Nephron progenitor cell (in vitro differentiated cells): ENCODE measurements at regions not wholly inside any gene's neighbourhood (a gene's known extent, or its start where the extent isn't known, plus 50 kb on each side); places are given as distances from the start of the nearest gene placed in this dataset.

Experiments used
- DNase-seq: peaks from one replicate; pipeline ENCODE4 v3.0.0; 2021
- H3K27ac Mint-ChIP-seq: 2 replicates; pipeline ENCODE4 v1.8.0; 2021; ENCODE audit warnings: mild to moderate bottlenecking, moderate library complexity, mixed read lengths
- H3K27me3 Mint-ChIP-seq: 2 replicates; pipeline ENCODE4 v1.8.0; 2021; ENCODE audit warnings: mild to moderate bottlenecking, low read depth, mixed read lengths; ENCODE audit not compliant: poor library complexity
- H3K36me3 Mint-ChIP-seq: 2 replicates; pipeline ENCODE4 v1.8.0; 2021; ENCODE audit warnings: low read depth, mixed read lengths
- H3K4me1 Mint-ChIP-seq: 2 replicates; pipeline ENCODE4 v1.8.0; 2021; ENCODE audit warnings: mixed read lengths
- H3K4me3 Mint-ChIP-seq: 2 replicates; pipeline ENCODE4 v1.8.0; 2021; ENCODE audit warnings: mild to moderate bottlenecking, moderate library complexity, mixed read lengths
- H3K9me3 Mint-ChIP-seq: 2 replicates; pipeline ENCODE4 v1.8.0; 2021; ENCODE audit warnings: mild to moderate bottlenecking, moderate library complexity, mixed read lengths
- CTCF ChIP-seq: fragments of 200-600 bp; sonication (generic); IDR thresholded peaks from 2 replicates; pipeline ENCODE4 v1.5.0; 2021; ENCODE audit warnings: antibody characterized with exemption

GRCh38 chr3:17832016-17832415 lies 89.6 kb upstream of the TBC1D5 start:
- TF ChIP-seq CTCF, result no peak
- DNase-seq, result no peak
- no peaks in the 10 kb centered on the region for H3K36me3 Mint-ChIP-seq
- no peaks in the 10 kb centered on the region for H3K4me1 Mint-ChIP-seq
- H3K4me3 Mint-ChIP-seq, result no peak overlapping the region
- no peaks in the 10 kb centered on the region for H3K9me3 Mint-ChIP-seq
- no peak overlapping the region for H3K27ac Mint-ChIP-seq
- H3K27me3 Mint-ChIP-seq, result no peaks in the 10 kb centered on the region

DNA sequence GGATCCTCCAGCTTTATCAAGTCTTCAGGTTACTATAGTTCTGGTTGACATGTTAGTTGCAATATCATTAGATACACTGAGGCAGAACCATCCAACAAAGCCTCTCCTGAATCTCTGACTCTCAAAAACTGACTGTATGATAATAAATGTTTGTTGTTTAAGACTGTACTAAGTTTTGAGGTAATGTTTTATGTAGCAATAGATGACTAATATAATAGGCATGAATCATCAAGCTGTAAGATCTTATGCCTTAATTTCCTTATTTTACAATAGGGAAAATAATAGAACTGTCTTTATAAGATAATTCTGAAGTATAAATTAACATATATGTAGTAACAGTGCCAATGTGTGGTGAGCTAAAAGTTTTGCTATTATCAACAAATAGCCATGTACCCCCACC lies 88.9 kb upstream of the TBC1D5 start:
- DNase-seq, result no peak
- Mint-ChIP-seq H3K4me3 (no peak overlapping the region), H3K9me3 (no peaks in the 10 kb centered on the region), H3K36me3 (no peaks in the 10 kb centered on the region), H3K4me1 (no peaks in the 10 kb centered on the region), H3K27me3 (peaks cover 3% of the 10 kb centered on the region), H3K27ac (no peak overlapping the region)
- TF ChIP-seq CTCF, result no peak

DNA sequence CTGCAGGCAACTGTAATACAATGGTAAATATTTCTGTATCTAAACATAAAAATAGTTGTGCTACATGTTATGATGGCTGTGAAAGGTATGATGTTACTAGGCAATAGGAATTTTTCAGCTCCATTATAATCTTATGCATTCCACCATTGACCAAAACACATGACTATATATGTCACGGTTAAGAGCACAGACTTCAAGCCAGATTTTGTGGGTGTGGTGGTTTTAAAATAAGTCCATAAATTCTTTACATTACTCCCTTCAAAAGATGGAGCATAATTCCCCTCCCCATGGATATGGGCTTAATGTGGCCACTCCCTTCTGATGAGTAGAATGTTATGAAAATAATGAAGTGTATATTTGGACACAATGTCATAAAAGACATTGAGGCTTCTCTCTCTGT lies 88.4 kb upstream of the TBC1D5 start:
- DNase-seq, result no peak
- Mint-ChIP-seq H3K4me3 (no peak overlapping the region), H3K27me3 (peaks cover 3% of the 10 kb centered on the region), H3K27ac (no peak overlapping the region), H3K4me1 (no peaks in the 10 kb centered on the region), H3K9me3 (no peaks in the 10 kb centered on the region), H3K36me3 (no peaks in the 10 kb centered on the region)
- no peak for TF ChIP-seq CTCF

- H3K36me3 Mint-ChIP-seq, result no peaks in the 10 kb centered on the region
- no peak for DNase-seq
- no peaks in the 10 kb centered on the region for H3K9me3 Mint-ChIP-seq
- H3K4me3 Mint-ChIP-seq, result no peak overlapping the region
- TF ChIP-seq CTCF, result no peak
- no peak overlapping the region for H3K27ac Mint-ChIP-seq
- peaks cover 9% of the 10 kb centered on the region for H3K27me3 Mint-ChIP-seq
- H3K4me1 Mint-ChIP-seq, result peaks cover 11% of the 10 kb centered on the region
Measured at GRCh38 chr3:17828388-17828787, 86.0 kb upstream of the TBC1D5 start.

DNA sequence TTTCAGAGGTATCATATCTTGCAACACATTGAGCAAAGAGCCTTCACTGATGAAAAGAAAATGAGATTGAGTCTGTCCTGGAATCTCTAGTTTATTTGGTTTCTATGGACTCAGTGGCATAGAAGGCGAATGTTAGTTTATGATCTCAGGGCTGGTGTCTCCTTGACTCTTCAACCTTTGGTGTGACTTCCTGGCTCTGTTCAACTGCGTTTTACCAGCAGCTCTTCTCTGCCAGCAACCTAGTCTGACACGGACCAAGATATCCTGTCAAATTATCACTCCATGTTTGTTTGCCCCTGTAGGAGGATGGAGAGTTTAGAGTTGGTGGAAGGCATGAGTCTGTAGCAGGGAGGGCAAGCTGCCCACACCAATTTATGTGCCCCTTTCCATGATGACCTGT lies 82.9 kb upstream of the TBC1D5 start:
- Mint-ChIP-seq H3K9me3 (no peaks in the 10 kb centered on the region), H3K27me3 (peaks cover 11% of the 10 kb centered on the region)

More for the DNA sequence above, 82.9 kb upstream of the TBC1D5 start:
- no peak for DNase-seq
- Mint-ChIP-seq H3K27ac (peak overlapping the region; percentile 74), H3K36me3 (no peaks in the 10 kb centered on the region), H3K4me3 (no peak overlapping the region), H3K4me1 (peaks cover 11% of the 10 kb centered on the region)
- TF ChIP-seq CTCF, result no peak
